ENCODE measurements at regions not wholly inside any gene's neighbourhood (a gene's known extent, or its start where the extent isn't known, plus 50 kb on each side); places are given as distances from the start of the nearest gene placed in this dataset.
"Not testable (repeated sequence)": the region's sequence is repeated elsewhere in the genome, so short reads cannot be mapped to it uniquely, and the experiment has no call there.

- H3K9me3 ChIP-seq (ENCODE audit: low read length); H3K4me1 ChIP-seq (ENCODE audit: insufficient read depth, low read length); H3K27me3 ChIP-seq (ENCODE audit: control insufficient read depth in 1 of 2, insufficient read depth in 2 of 2, low read length in 2 of 2); H3K4me3 ChIP-seq (ENCODE audit: low read depth in 1 of 2, low read length in 2 of 2); H3K36me3 ChIP-seq (ENCODE audit: insufficient read depth, low read length); H3K27ac ChIP-seq (ENCODE audit: low read depth, low read length); H3K9ac ChIP-seq (ENCODE audit: low read length): not testable (repeated sequence)
These were observed 80.2 kb upstream of the TMEM178A start for GRCh38 chr2:39585531-39585930.

GRCh38 chr2:39587168-39587567 is 78.5 kb upstream of the TMEM178A start:
- H3K27me3 ChIP-seq (ENCODE audit: control insufficient read depth in 1 of 2, insufficient read depth in 2 of 2, low read length in 2 of 2), result no peaks in the 10 kb centered on the region
- H3K4me1 ChIP-seq (ENCODE audit: insufficient read depth, low read length), result no peaks in the 10 kb centered on the region
- H3K4me3 ChIP-seq (ENCODE audit: low read depth in 1 of 2, low read length in 2 of 2), result no peak overlapping the region
- no peaks in the 10 kb centered on the region for H3K36me3 ChIP-seq (ENCODE audit: insufficient read depth, low read length)
- no peak overlapping the region for H3K27ac ChIP-seq (ENCODE audit: low read depth, low read length)
- no peak overlapping the region for H3K9ac ChIP-seq (ENCODE audit: low read length)
- H3K9me3 ChIP-seq (ENCODE audit: low read length), result no peaks in the 10 kb centered on the region

- H3K36me3 ChIP-seq (ENCODE audit: insufficient read depth, low read length), result no peaks in the 10 kb centered on the region
- no peak overlapping the region for H3K27ac ChIP-seq (ENCODE audit: low read depth, low read length)
- H3K9me3 ChIP-seq (ENCODE audit: low read length), result no peaks in the 10 kb centered on the region
- no peaks in the 10 kb centered on the region for H3K4me1 ChIP-seq (ENCODE audit: insufficient read depth, low read length)
- H3K4me3 ChIP-seq (ENCODE audit: low read depth in 1 of 2, low read length in 2 of 2), result no peak overlapping the region
- no peak overlapping the region for H3K9ac ChIP-seq (ENCODE audit: low read length)
- no peaks in the 10 kb centered on the region for H3K27me3 ChIP-seq (ENCODE audit: control insufficient read depth in 1 of 2, insufficient read depth in 2 of 2, low read length in 2 of 2)
These were observed 78.1 kb upstream of the TMEM178A start for GRCh38 chr2:39587641-39588040.

GRCh38 chr2:39593439-39594393 is 72.0 kb upstream of the TMEM178A start:
- Histone ChIP-seq H3K36me3 (ENCODE audit: insufficient read depth, low read length) (no peaks in the 10 kb centered on the region), H3K27me3 (ENCODE audit: control insufficient read depth in 1 of 2, insufficient read depth in 2 of 2, low read length in 2 of 2) (no peaks in the 10 kb centered on the region), H3K27ac (ENCODE audit: low read depth, low read length) (no peak overlapping the region), H3K9me3 (ENCODE audit: low read length) (no peaks in the 10 kb centered on the region), H3K9ac (ENCODE audit: low read length) (no peak overlapping the region), H3K4me3 (ENCODE audit: low read depth in 1 of 2, low read length in 2 of 2) (no peak overlapping the region), H3K4me1 (ENCODE audit: insufficient read depth, low read length) (no peaks in the 10 kb centered on the region)

- no peaks in the 10 kb centered on the region for H3K36me3 ChIP-seq (ENCODE audit: insufficient read depth, low read length)
- H3K27ac ChIP-seq (ENCODE audit: low read depth, low read length), result no peak overlapping the region
- H3K9ac ChIP-seq (ENCODE audit: low read length), result no peak overlapping the region
- H3K4me3 ChIP-seq (ENCODE audit: low read depth in 1 of 2, low read length in 2 of 2), result no peak overlapping the region
- no peaks in the 10 kb centered on the region for H3K9me3 ChIP-seq (ENCODE audit: low read length)
- H3K27me3 ChIP-seq (ENCODE audit: control insufficient read depth in 1 of 2, insufficient read depth in 2 of 2, low read length in 2 of 2), result no peaks in the 10 kb centered on the region
- no peaks in the 10 kb centered on the region for H3K4me1 ChIP-seq (ENCODE audit: insufficient read depth, low read length)
These were observed 70.6 kb upstream of the TMEM178A start for GRCh38 chr2:39595116-39595515.

- Histone ChIP-seq H3K9ac (ENCODE audit: low read length) (no peak overlapping the region), H3K9me3 (ENCODE audit: low read length) (no peaks in the 10 kb centered on the region), H3K4me1 (ENCODE audit: insufficient read depth, low read length) (no peaks in the 10 kb centered on the region), H3K4me3 (ENCODE audit: low read depth in 1 of 2, low read length in 2 of 2) (no peak overlapping the region), H3K36me3 (ENCODE audit: insufficient read depth, low read length) (no peaks in the 10 kb centered on the region), H3K27me3 (ENCODE audit: control insufficient read depth in 1 of 2, insufficient read depth in 2 of 2, low read length in 2 of 2) (no peaks in the 10 kb centered on the region), H3K27ac (ENCODE audit: low read depth, low read length) (no peak overlapping the region)
These were observed 68.4 kb upstream of the TMEM178A start for GRCh38 chr2:39597314-39597713.

- Histone ChIP-seq H3K27me3 (ENCODE audit: control insufficient read depth in 1 of 2, insufficient read depth in 2 of 2, low read length in 2 of 2) (no peaks in the 10 kb centered on the region), H3K4me3 (ENCODE audit: low read depth in 1 of 2, low read length in 2 of 2) (no peak overlapping the region), H3K36me3 (ENCODE audit: insufficient read depth, low read length) (no peaks in the 10 kb centered on the region), H3K27ac (ENCODE audit: low read depth, low read length) (no peak overlapping the region), H3K9ac (ENCODE audit: low read length) (no peak overlapping the region), H3K4me1 (ENCODE audit: insufficient read depth, low read length) (no peaks in the 10 kb centered on the region), H3K9me3 (ENCODE audit: low read length) (no peaks in the 10 kb centered on the region)
These were observed 63.1 kb upstream of the TMEM178A start for GRCh38 chr2:39602616-39603015.

GRCh38 chr2:39603436-39603835 is 62.3 kb upstream of the TMEM178A start:
- no peak overlapping the region for H3K4me3 ChIP-seq (ENCODE audit: low read depth in 1 of 2, low read length in 2 of 2)
- no peaks in the 10 kb centered on the region for H3K4me1 ChIP-seq (ENCODE audit: insufficient read depth, low read length)
- H3K27me3 ChIP-seq (ENCODE audit: control insufficient read depth in 1 of 2, insufficient read depth in 2 of 2, low read length in 2 of 2), result no peaks in the 10 kb centered on the region
- H3K9me3 ChIP-seq (ENCODE audit: low read length), result no peaks in the 10 kb centered on the region
- no peaks in the 10 kb centered on the region for H3K36me3 ChIP-seq (ENCODE audit: insufficient read depth, low read length)
- H3K27ac ChIP-seq (ENCODE audit: low read depth, low read length), result no peak overlapping the region
- H3K9ac ChIP-seq (ENCODE audit: low read length), result no peak overlapping the region

GRCh38 chr2:39604866-39605265 is 60.9 kb upstream of the TMEM178A start:
- H3K27me3 ChIP-seq (ENCODE audit: control insufficient read depth in 1 of 2, insufficient read depth in 2 of 2, low read length in 2 of 2), result no peaks in the 10 kb centered on the region

GRCh38 chr2:39606585-39606984 is 59.1 kb upstream of the TMEM178A start:
- Histone ChIP-seq H3K27me3 (ENCODE audit: control insufficient read depth in 1 of 2, insufficient read depth in 2 of 2, low read length in 2 of 2) (no peaks in the 10 kb centered on the region), H3K9ac (ENCODE audit: low read length) (no peak overlapping the region)

More at GRCh38 chr2:39604866-39605265, 60.9 kb upstream of the TMEM178A start:
- Histone ChIP-seq H3K4me1 (ENCODE audit: insufficient read depth, low read length) (peaks cover 8% of the 10 kb centered on the region), H3K27ac (ENCODE audit: low read depth, low read length) (no peak overlapping the region), H3K4me3 (ENCODE audit: low read depth in 1 of 2, low read length in 2 of 2) (no peak overlapping the region), H3K9ac (ENCODE audit: low read length) (no peak overlapping the region), H3K36me3 (ENCODE audit: insufficient read depth, low read length) (no peaks in the 10 kb centered on the region), H3K9me3 (ENCODE audit: low read length) (no peaks in the 10 kb centered on the region)

GRCh38 chr2:39607538-39608262 is 58.0 kb upstream of the TMEM178A start:
- no peak overlapping the region for H3K27ac ChIP-seq (ENCODE audit: low read depth, low read length)
- H3K27me3 ChIP-seq (ENCODE audit: control insufficient read depth in 1 of 2, insufficient read depth in 2 of 2, low read length in 2 of 2), result no peaks in the 10 kb centered on the region
- H3K4me3 ChIP-seq (ENCODE audit: low read depth in 1 of 2, low read length in 2 of 2), result no peak overlapping the region
- no peaks in the 10 kb centered on the region for H3K36me3 ChIP-seq (ENCODE audit: insufficient read depth, low read length)
- peaks cover 8% of the 10 kb centered on the region for H3K4me1 ChIP-seq (ENCODE audit: insufficient read depth, low read length)
- H3K9me3 ChIP-seq (ENCODE audit: low read length), result no peaks in the 10 kb centered on the region
- no peak overlapping the region for H3K9ac ChIP-seq (ENCODE audit: low read length)

More at GRCh38 chr2:39606585-39606984, 59.1 kb upstream of the TMEM178A start:
- Histone ChIP-seq H3K4me1 (ENCODE audit: insufficient read depth, low read length) (peaks cover 8% of the 10 kb centered on the region), H3K4me3 (ENCODE audit: low read depth in 1 of 2, low read length in 2 of 2) (no peak overlapping the region), H3K27ac (ENCODE audit: low read depth, low read length) (no peak overlapping the region), H3K36me3 (ENCODE audit: insufficient read depth, low read length) (no peaks in the 10 kb centered on the region), H3K9me3 (ENCODE audit: low read length) (no peaks in the 10 kb centered on the region)

Data from muscle layer of colon (tissue), 2 donors.